ENCODE measurements at regions not wholly inside any gene's neighbourhood (a gene's known extent, or its start where the extent isn't known, plus 50 kb on each side); places are given as distances from the start of the nearest gene placed in this dataset.

GRCh38 chr4:23547601-23548000 lies 342.2 kb downstream of the PPARGC1A start:
- Mint-ChIP-seq H3K27me3 (no peaks in the 10 kb centered on the region), H3K9me3 (peaks cover 3% of the 10 kb centered on the region), H3K4me1 (no peaks in the 10 kb centered on the region), H3K36me3 (ENCODE audit: low read depth) (no peaks in the 10 kb centered on the region), H3K4me3 (no peak overlapping the region), H3K27ac (no peak overlapping the region)
- ChIA-PET CTCF (no interaction called here), POLR2A (no interaction called here)
- DNase-seq, result no peak

GRCh38 chr4:23547096-23547495 lies 342.8 kb downstream of the PPARGC1A start:
- H3K4me3 Mint-ChIP-seq, result no peak overlapping the region
- no peak overlapping the region for H3K27ac Mint-ChIP-seq
- ChIA-PET CTCF (no interaction called here), POLR2A (no interaction called here)
- H3K9me3 Mint-ChIP-seq, result peaks cover 3% of the 10 kb centered on the region
- no peaks in the 10 kb centered on the region for H3K27me3 Mint-ChIP-seq
- no peaks in the 10 kb centered on the region for H3K36me3 Mint-ChIP-seq (ENCODE audit: low read depth)
- H3K4me1 Mint-ChIP-seq, result no peaks in the 10 kb centered on the region
- no peak for DNase-seq

GRCh38 chr4:23539969-23540569 lies 349.8 kb downstream of the PPARGC1A start:
- Mint-ChIP-seq H3K9me3 (peaks cover 4% of the 10 kb centered on the region), H3K4me1 (no peaks in the 10 kb centered on the region), H3K27me3 (no peaks in the 10 kb centered on the region), H3K36me3 (ENCODE audit: low read depth) (no peaks in the 10 kb centered on the region), H3K27ac (no peak overlapping the region), H3K4me3 (no peak overlapping the region)
- POLR2A ChIA-PET, result no interaction called here
- CTCF ChIA-PET, result no interaction called here
- no peak for DNase-seq

GRCh38 chr4:23533859-23534258 lies 356.0 kb downstream of the PPARGC1A start:
- Mint-ChIP-seq H3K4me1 (no peaks in the 10 kb centered on the region), H3K36me3 (ENCODE audit: low read depth) (no peaks in the 10 kb centered on the region), H3K4me3 (no peak overlapping the region), H3K27ac (no peak overlapping the region), H3K9me3 (peaks cover 12% of the 10 kb centered on the region), H3K27me3 (no peaks in the 10 kb centered on the region)
- no peak for DNase-seq
- CTCF ChIA-PET, result no interaction called here
- POLR2A ChIA-PET, result no interaction called here

GRCh38 chr4:23516716-23517115 lies 373.1 kb downstream of the PPARGC1A start:
- Mint-ChIP-seq H3K27ac (no peak overlapping the region), H3K27me3 (no peaks in the 10 kb centered on the region), H3K9me3 (peaks cover 2% of the 10 kb centered on the region), H3K4me1 (no peaks in the 10 kb centered on the region), H3K36me3 (ENCODE audit: low read depth) (no peaks in the 10 kb centered on the region), H3K4me3 (no peak overlapping the region)
- DNase-seq, result no peak
- POLR2A ChIA-PET, result no interaction called here
- CTCF ChIA-PET, result no interaction called here

- no peaks in the 10 kb centered on the region for H3K36me3 Mint-ChIP-seq (ENCODE audit: low read depth)
- H3K9me3 Mint-ChIP-seq, result no peaks in the 10 kb centered on the region
- no peaks in the 10 kb centered on the region for H3K27me3 Mint-ChIP-seq
- no peak overlapping the region for H3K4me3 Mint-ChIP-seq
- CTCF ChIA-PET, result no interaction called here
- no peak for DNase-seq
- no peak overlapping the region for H3K27ac Mint-ChIP-seq
- POLR2A ChIA-PET, result no interaction called here
- no peaks in the 10 kb centered on the region for H3K4me1 Mint-ChIP-seq
These were observed 385.8 kb downstream of the PPARGC1A start for GRCh38 chr4:23504083-23504482.

- DNase-seq, result no peak
- H3K27me3 Mint-ChIP-seq, result no peaks in the 10 kb centered on the region
- ChIA-PET CTCF (no interaction called here), POLR2A (no interaction called here)
- no peaks in the 10 kb centered on the region for H3K36me3 Mint-ChIP-seq (ENCODE audit: low read depth)
- H3K27ac Mint-ChIP-seq, result no peak overlapping the region
- no peak overlapping the region for H3K4me3 Mint-ChIP-seq
- no peaks in the 10 kb centered on the region for H3K4me1 Mint-ChIP-seq
- H3K9me3 Mint-ChIP-seq, result peaks cover 7% of the 10 kb centered on the region
These were observed 388.9 kb downstream of the PPARGC1A start for GRCh38 chr4:23500894-23501449.

GRCh38 chr4:23485801-23486200 lies 404.0 kb downstream of the PPARGC1A start:
- Mint-ChIP-seq H3K36me3 (ENCODE audit: low read depth) (no peaks in the 10 kb centered on the region), H3K4me1 (no peaks in the 10 kb centered on the region), H3K4me3 (no peak overlapping the region), H3K9me3 (no peaks in the 10 kb centered on the region), H3K27ac (no peak overlapping the region), H3K27me3 (no peaks in the 10 kb centered on the region)
- POLR2A ChIA-PET, result no interaction called here
- CTCF ChIA-PET, result no interaction called here
- no peak for DNase-seq

- DNase-seq, result no peak
- POLR2A ChIA-PET, result no interaction called here
- Mint-ChIP-seq H3K36me3 (ENCODE audit: low read depth) (no peaks in the 10 kb centered on the region), H3K27ac (no peak overlapping the region), H3K4me1 (no peaks in the 10 kb centered on the region), H3K27me3 (no peaks in the 10 kb centered on the region), H3K9me3 (no peaks in the 10 kb centered on the region), H3K4me3 (no peak overlapping the region)
- CTCF ChIA-PET, result no interaction called here
These were observed 405.2 kb downstream of the PPARGC1A start for GRCh38 chr4:23484689-23485088.

- Mint-ChIP-seq H3K9me3 (no peaks in the 10 kb centered on the region), H3K4me3 (no peak overlapping the region), H3K27ac (no peak overlapping the region), H3K27me3 (no peaks in the 10 kb centered on the region), H3K4me1 (no peaks in the 10 kb centered on the region), H3K36me3 (ENCODE audit: low read depth) (no peaks in the 10 kb centered on the region)
- ChIA-PET CTCF (no interaction called here), POLR2A (no interaction called here)
- no peak for DNase-seq
These were observed 406.4 kb downstream of the PPARGC1A start for GRCh38 chr4:23483320-23483960.

GRCh38 chr4:23481566-23481965 lies 408.3 kb downstream of the PPARGC1A start:
- Mint-ChIP-seq H3K27me3 (no peaks in the 10 kb centered on the region), H3K9me3 (no peaks in the 10 kb centered on the region), H3K4me3 (no peak overlapping the region), H3K27ac (no peak overlapping the region), H3K4me1 (no peaks in the 10 kb centered on the region), H3K36me3 (ENCODE audit: low read depth) (no peaks in the 10 kb centered on the region)
- POLR2A ChIA-PET, result no interaction called here
- CTCF ChIA-PET, result no interaction called here
- DNase-seq, result no peak

- no peak for DNase-seq
- Mint-ChIP-seq H3K27me3 (no peaks in the 10 kb centered on the region), H3K9me3 (no peaks in the 10 kb centered on the region), H3K4me3 (no peak overlapping the region), H3K27ac (no peak overlapping the region), H3K36me3 (ENCODE audit: low read depth) (no peaks in the 10 kb centered on the region), H3K4me1 (no peaks in the 10 kb centered on the region)
- CTCF ChIA-PET, result interaction anchor here (0.7 kb wide), 1 partner anchor 9 kb away, joined by 3 read pairs; no protein-coding TSS in a partner anchor
- POLR2A ChIA-PET, result no interaction called here
These were observed 411.9 kb downstream of the PPARGC1A start for GRCh38 chr4:23477905-23478304.

- no peak for DNase-seq
- no peaks in the 10 kb centered on the region for H3K36me3 Mint-ChIP-seq (ENCODE audit: low read depth)
- H3K27me3 Mint-ChIP-seq, result no peaks in the 10 kb centered on the region
- peaks cover 4% of the 10 kb centered on the region for H3K9me3 Mint-ChIP-seq
- ChIA-PET POLR2A (no interaction called here), CTCF (no interaction called here)
- H3K4me3 Mint-ChIP-seq, result no peak overlapping the region
- no peaks in the 10 kb centered on the region for H3K4me1 Mint-ChIP-seq
- H3K27ac Mint-ChIP-seq, result no peak overlapping the region
These were observed 413.2 kb downstream of the PPARGC1A start for GRCh38 chr4:23476515-23477090.

GRCh38 chr4:23463071-23463470 lies 426.8 kb downstream of the PPARGC1A start:
- ChIA-PET POLR2A (no interaction called here), CTCF (no interaction called here)
- H3K4me1 Mint-ChIP-seq, result no peaks in the 10 kb centered on the region
- no peaks in the 10 kb centered on the region for H3K36me3 Mint-ChIP-seq (ENCODE audit: low read depth)
- DNase-seq, result no peak
- no peaks in the 10 kb centered on the region for H3K27me3 Mint-ChIP-seq
- no peak overlapping the region for H3K27ac Mint-ChIP-seq
- peaks cover under 1% of the 10 kb centered on the region for H3K9me3 Mint-ChIP-seq
- no peak overlapping the region for H3K4me3 Mint-ChIP-seq
